NB4 (cell line): ENCODE measurements at regions not wholly inside any gene's neighbourhood (a gene's known extent, or its start where the extent isn't known, plus 50 kb on each side); places are given as distances from the start of the nearest gene placed in this dataset.
"Not testable (repeated sequence)": the region's sequence is repeated elsewhere in the genome, so short reads cannot be mapped to it uniquely, and the experiment has no call there.

ENCODE experiments used
- DNase-seq: peaks from one replicate; pipeline ENCODE4 v3.0.0; 2010; ENCODE audit warnings: low read depth
- H3K4me3 ChIP-seq: one replicate; pipeline ENCODE4 v1.5.1; 2011; ENCODE audit warnings: mild to moderate bottlenecking, low read depth, low read length, moderate library complexity
- MYC ChIP-seq: IDR thresholded peaks from 2 replicates; pipeline ENCODE4 v1.6.1; 2011; ENCODE audit warnings: low read depth, low read length
- POLR2A ChIP-seq: IDR thresholded peaks from 2 replicates; pipeline ENCODE4 v1.6.1; 2011; ENCODE audit warnings: mild to moderate bottlenecking; ENCODE audit not compliant: insufficient read length; ENCODE audit errors: extremely low read depth
- TF ChIP-seq, protein P1 (sequence below): IDR thresholded peaks from one replicate; pipeline ENCODE4 v1.5.1; 2012; ENCODE audit warnings: low read depth, low read length
- TF ChIP-seq, protein P2 (sequence below): IDR thresholded peaks from 2 replicates; pipeline ENCODE4 v1.6.1; 2011; ENCODE audit warnings: low read depth, low read length

DNA sequence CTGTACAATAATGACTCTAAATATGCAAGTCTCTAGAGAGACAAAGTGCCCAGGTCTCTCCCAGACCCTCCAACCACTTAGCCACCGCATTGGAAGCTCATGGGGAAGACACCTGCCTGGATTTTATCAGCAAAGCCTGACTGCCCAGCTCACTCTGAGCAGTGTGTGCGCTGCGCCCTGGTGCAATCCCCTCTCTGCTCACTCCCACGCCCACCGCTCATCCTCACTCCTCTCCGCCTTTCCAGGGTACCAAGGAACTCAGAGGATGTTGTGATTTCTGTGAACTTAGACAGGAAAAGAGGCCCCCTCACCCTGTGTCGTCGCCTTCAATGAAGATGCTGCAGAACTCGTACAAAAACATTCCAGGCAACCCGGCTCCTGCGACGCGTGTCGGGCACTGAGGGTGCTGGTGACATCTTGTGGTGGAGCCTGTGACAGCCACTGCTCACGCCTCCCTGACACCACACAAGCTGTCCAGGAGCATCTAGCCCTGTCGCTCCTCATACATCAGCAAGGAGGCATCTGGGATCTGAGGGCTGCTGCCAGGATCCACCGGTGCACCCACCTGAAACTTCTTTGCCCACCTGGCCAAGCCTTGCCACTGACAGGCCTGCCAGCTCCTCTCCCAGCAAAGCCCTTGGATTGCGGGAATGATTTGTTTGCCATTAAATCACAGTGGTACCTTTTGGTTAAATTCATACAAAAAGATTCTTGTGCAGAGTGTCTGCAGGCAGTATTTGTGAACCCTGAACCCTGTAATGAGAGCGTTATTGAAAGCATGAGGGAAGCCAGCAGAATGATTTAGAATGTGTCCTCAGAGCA lies 220.4 kb downstream of the ZNF516 start:
- peak; percentile 29 for DNase-seq
- TF ChIP-seq, protein P1, sequence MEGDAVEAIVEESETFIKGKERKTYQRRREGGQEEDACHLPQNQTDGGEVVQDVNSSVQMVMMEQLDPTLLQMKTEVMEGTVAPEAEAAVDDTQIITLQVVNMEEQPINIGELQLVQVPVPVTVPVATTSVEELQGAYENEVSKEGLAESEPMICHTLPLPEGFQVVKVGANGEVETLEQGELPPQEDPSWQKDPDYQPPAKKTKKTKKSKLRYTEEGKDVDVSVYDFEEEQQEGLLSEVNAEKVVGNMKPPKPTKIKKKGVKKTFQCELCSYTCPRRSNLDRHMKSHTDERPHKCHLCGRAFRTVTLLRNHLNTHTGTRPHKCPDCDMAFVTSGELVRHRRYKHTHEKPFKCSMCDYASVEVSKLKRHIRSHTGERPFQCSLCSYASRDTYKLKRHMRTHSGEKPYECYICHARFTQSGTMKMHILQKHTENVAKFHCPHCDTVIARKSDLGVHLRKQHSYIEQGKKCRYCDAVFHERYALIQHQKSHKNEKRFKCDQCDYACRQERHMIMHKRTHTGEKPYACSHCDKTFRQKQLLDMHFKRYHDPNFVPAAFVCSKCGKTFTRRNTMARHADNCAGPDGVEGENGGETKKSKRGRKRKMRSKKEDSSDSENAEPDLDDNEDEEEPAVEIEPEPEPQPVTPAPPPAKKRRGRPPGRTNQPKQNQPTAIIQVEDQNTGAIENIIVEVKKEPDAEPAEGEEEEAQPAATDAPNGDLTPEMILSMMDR: peak; percentile 47
- no peak for TF ChIP-seq MYC
- TF ChIP-seq, protein P2, sequence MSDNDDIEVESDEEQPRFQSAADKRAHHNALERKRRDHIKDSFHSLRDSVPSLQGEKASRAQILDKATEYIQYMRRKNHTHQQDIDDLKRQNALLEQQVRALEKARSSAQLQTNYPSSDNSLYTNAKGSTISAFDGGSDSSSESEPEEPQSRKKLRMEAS: no peak

DNA sequence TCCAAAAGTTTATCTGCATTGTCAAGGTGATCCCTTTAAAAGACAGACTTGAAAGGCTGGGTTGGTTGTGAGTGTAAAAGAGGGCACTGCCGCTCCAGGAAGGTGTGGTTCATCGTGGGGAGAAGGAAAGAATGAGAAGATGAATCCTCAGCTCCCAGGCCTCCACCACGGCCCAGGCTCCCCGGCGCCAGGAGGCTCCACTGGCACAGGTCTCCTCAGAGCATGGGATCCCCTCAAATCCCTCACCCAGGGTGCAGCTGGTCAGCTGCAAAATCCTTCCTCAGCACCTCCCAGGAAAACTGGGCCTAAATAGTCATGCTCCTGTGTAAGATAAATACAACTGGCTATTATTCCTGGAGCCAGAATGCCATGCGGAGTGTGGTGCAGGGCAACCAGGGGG lies 221.1 kb downstream of the ZNF516 start:
- TF ChIP-seq POLR2A: no peak
- no peak for TF ChIP-seq MYC
- TF ChIP-seq, protein P2: no peak
- TF ChIP-seq, protein P1: no peak
- no peak for DNase-seq

More for the DNA sequence above, 220.4 kb downstream of the ZNF516 start:
- H3K4me3 ChIP-seq: no peak overlapping the region

DNA sequence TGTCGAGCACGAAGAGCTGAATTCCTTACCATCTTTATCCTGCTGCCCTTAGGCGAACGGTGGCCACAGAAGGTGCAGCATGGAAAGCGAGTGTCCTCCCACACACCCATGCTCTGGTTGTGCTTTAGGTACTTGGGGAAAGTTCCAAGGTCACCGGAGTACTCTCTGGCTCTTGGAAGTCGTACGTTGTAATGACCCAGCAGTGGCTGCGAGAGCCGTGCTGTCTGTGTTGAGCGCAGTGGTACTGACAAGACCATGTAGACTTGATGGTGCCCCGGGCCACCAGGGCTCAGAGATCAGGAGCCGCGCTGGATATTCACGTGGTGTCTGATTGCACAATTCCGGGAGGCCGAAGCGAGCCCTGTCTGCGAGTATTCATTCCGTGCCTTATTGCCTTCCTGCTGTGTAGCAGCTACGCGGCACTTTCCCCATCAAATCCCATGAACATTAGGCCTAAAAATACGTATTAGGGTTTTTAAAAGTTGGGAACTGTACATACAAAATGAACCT lies 222.0 kb downstream of the ZNF516 start:
- DNase-seq: no peak
- H3K4me3 ChIP-seq: no peak overlapping the region
- TF ChIP-seq MYC (no peak), POLR2A (no peak)
- TF ChIP-seq, protein P2: no peak
- TF ChIP-seq, protein P1: no peak

More for the DNA sequence above, 221.1 kb downstream of the ZNF516 start:
- H3K4me3 ChIP-seq: no peak overlapping the region

DNA sequence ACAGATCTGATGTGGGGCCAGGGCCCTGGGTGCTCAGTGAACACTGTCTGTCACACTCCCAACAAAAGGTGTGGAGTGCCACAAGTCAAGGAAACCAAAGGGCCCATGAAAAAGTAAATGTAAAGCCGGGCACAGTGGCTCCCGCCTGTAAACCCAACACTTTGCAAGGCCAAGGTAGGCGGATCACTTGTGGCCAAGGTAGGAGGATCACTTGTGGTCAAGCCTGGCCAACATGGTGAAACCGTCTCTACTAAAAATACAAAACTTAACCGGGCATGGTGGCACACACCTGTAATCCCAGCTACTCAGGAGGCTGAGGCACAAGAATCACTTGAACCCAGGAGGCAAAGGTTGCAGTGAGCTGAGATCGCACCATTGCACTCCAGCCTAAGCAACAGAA lies 227.6 kb downstream of the ZNF516 start:
- DNase-seq, H3K4me3 ChIP-seq: not testable (repeated sequence)

DNA sequence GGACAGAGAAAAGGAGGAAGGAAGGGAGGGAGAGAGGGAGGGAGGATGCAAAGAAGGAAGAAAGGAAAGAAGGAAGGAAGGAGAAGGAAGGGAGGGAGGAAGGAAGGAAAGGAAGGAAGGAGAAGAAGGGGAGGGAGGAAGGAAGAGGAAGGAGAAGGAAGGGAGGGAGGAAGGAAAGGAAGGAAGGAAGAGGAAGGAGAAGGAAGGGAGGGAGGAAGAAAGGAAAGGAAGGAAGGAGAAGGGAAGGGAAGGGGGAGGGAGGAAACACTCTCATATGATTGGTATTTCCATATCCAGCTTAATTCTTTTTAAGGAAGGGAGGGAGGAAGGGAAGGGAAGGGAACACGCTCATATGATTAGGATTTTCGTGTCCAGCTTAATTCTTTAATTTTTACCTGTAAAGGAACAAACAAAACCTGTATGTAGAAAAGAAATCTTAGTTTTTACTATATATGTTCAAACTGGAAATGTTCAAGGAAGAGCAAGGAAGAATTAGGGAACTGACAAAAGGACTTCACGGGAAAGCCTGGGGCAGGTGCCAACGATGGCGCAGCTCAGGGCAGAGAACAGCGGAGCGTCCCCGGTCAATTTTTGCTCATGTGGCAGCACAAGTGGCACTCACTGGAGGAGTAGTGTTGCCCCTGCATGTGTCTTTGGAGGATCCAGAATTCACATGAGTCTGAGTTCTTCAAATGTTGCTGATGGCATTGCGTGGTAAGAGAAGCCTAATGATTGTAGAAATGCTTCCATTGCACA lies 228.6 kb downstream of the ZNF516 start:
- TF ChIP-seq, protein P1: no peak
- TF ChIP-seq MYC (no peak), POLR2A (no peak)
- TF ChIP-seq, protein P2: no peak
- no peak overlapping the region for H3K4me3 ChIP-seq
- DNase-seq: no peak

DNA sequence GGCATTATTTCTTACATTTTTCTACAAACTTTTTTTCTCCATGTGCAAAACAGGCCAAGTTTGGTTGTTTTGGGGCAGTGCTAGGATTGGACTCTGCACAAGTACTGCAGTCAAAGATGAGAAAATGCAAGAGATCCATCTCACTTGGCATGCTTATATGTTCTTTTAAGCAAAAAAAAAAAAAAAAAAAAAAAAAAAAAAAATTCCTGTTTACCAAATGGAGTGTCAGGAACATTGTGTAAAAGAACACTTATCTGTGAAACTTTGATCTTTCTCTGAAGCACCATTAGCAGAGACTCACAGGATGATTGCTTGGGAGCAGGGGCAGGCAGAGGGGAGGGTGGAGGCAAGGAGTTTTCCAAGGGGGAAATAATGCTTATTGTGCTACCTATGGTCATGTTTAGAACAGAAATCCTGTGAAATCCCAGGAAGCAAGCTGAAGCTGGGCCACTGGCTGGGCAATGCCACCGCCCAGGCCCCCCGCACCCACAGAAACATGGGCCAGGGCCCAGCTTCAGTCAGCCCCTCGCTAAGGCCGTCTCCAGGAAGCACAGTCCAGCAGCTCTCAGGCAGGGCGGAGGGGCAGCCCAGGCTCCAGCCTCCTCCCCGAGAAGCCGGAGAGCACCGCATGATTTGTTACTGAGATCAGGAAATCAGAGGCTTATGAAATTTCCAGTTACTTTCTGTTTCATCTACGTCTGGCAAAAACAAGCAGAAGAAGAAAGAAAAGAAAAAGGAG lies 229.4 kb downstream of the ZNF516 start:
- DNase-seq: no peak
- TF ChIP-seq, protein P1: no peak
- TF ChIP-seq, protein P2: no peak
- TF ChIP-seq POLR2A (no peak), MYC (no peak)
- H3K4me3 ChIP-seq: no peak overlapping the region
